H1 (cell line): ENCODE measurements at regions not wholly inside any gene's neighbourhood (a gene's known extent, or its start where the extent isn't known, plus 50 kb on each side); places are given as distances from the start of the nearest gene placed in this dataset.

Source experiments
- CTCF ChIP-seq, 3 experiments: IDR thresholded peaks; 1 replicate in 2 of 3; 2 replicates in 1 of 3; pipeline versions ENCODE4 v1.5.1 to v1.6.1; 2011; ENCODE audit warnings: low read length in 3 of 3, mild to moderate bottlenecking in 3 of 3, inconsistent platforms in 2 of 3, low read depth in 1 of 3, moderate library complexity in 1 of 3; ENCODE audit not compliant: insufficient read depth in 1 of 3; ENCODE audit errors: control extremely low read depth in 1 of 3
- JUND ChIP-seq: IDR thresholded peaks from 2 replicates; pipeline ENCODE4 v1.6.1; 2011; ENCODE audit warnings: mild to moderate bottlenecking, improper control_type of control experiment, low read length
- NRF1 ChIP-seq: IDR thresholded peaks from 2 replicates; pipeline ENCODE4 v1.6.1; 2011; ENCODE audit warnings: mild to moderate bottlenecking, low read depth, low read length, improper control_type of control experiment
- POLR2A ChIP-seq, 2 experiments: IDR thresholded peaks; 1 replicate in 1 of 2; 2 replicates in 1 of 2; pipeline ENCODE4 v1.6.1; 2011; ENCODE audit warnings: low read depth in 2 of 2, low read length in 2 of 2, mild to moderate bottlenecking in 2 of 2; ENCODE audit errors: control extremely low read depth in 1 of 2
- TCF12 ChIP-seq: IDR thresholded peaks from 2 replicates; pipeline ENCODE4 v1.6.1; 2011; ENCODE audit warnings: low read depth, mild to moderate bottlenecking, low read length

GRCh38 chr4:19838858-19839257 lies 412.8 kb upstream of the SLIT2 start:
- TF ChIP-seq CTCF (IDR thresholded peaks at IDR 0.05; ENCODE audit: control extremely low read depth in 1 of 3, insufficient read depth in 1 of 3, low read depth in 1 of 3, low read length in 3 of 3) = no peak
- TF ChIP-seq JUND = no peak
- no peak for TF ChIP-seq NRF1
- TF ChIP-seq TCF12 = no peak
- no peak for TF ChIP-seq POLR2A (IDR thresholded peaks at IDR 0.05; ENCODE audit: control extremely low read depth in 1 of 2, low read depth in 2 of 2, low read length in 2 of 2)
